ENCODE measurements at regions not wholly inside any gene's neighbourhood (a gene's known extent, or its start where the extent isn't known, plus 50 kb on each side); places are given as distances from the start of the nearest gene placed in this dataset.

DNA sequence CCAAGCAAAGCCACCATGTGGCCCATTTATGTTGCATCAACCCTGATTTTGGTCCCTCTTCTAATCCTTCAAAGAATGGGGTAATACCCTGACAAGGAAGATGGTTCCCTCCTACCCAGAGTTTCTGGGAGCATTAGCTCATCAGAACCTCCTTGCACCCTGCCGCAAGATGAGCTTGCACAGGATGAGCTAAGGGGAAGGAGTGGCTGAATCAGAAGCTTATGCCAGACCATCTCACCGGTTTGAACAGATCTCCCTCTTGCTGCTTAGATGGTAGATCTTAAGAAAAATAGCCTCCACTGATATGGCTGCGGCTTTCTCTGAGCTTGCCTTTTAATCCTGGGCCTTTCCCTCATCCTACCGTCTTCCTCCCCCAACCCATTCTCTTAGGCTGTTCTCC is 175.1 kb downstream of the SOX9 start:
- TF ChIP-seq GATA2 (IDR thresholded peaks at IDR 0.05; ENCODE audit: low read depth, low read length) = no peak
- no peak for TF ChIP-seq GATA3 (IDR thresholded peaks at IDR 0.05; ENCODE audit: low read depth, low read length)
